Fibroblast of pulmonary artery (primary cell): ENCODE measurements at regions not wholly inside any gene's neighbourhood (a gene's known extent, or its start where the extent isn't known, plus 50 kb on each side); places are given as distances from the start of the nearest gene placed in this dataset.

Experiments
- DNase-seq: peaks from one replicate; pipeline ENCODE4 v3.0.0-alpha.2; 2010; ENCODE audit warnings: low read depth
- H3K4me3 ChIP-seq: replicated peaks from 2 replicates; pipeline ENCODE4 v1.5.1; 2011; ENCODE audit warnings: low read depth, mild to moderate bottlenecking, control low read depth, low read length, moderate library complexity
- TF ChIP-seq, protein P1 (sequence below): IDR thresholded peaks from 2 replicates; pipeline ENCODE4 v1.5.1; 2011; ENCODE audit warnings: mild to moderate bottlenecking, control low read depth, low read length, inconsistent platforms; ENCODE audit errors: missing control alignments

- no peak for DNase-seq
- TF ChIP-seq, protein P1, sequence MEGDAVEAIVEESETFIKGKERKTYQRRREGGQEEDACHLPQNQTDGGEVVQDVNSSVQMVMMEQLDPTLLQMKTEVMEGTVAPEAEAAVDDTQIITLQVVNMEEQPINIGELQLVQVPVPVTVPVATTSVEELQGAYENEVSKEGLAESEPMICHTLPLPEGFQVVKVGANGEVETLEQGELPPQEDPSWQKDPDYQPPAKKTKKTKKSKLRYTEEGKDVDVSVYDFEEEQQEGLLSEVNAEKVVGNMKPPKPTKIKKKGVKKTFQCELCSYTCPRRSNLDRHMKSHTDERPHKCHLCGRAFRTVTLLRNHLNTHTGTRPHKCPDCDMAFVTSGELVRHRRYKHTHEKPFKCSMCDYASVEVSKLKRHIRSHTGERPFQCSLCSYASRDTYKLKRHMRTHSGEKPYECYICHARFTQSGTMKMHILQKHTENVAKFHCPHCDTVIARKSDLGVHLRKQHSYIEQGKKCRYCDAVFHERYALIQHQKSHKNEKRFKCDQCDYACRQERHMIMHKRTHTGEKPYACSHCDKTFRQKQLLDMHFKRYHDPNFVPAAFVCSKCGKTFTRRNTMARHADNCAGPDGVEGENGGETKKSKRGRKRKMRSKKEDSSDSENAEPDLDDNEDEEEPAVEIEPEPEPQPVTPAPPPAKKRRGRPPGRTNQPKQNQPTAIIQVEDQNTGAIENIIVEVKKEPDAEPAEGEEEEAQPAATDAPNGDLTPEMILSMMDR: no peak
- no peak overlapping the region for H3K4me3 ChIP-seq
Observed at GRCh38 chr4:176882206-176882605, 89.5 kb upstream of the VEGFC start.

DNA sequence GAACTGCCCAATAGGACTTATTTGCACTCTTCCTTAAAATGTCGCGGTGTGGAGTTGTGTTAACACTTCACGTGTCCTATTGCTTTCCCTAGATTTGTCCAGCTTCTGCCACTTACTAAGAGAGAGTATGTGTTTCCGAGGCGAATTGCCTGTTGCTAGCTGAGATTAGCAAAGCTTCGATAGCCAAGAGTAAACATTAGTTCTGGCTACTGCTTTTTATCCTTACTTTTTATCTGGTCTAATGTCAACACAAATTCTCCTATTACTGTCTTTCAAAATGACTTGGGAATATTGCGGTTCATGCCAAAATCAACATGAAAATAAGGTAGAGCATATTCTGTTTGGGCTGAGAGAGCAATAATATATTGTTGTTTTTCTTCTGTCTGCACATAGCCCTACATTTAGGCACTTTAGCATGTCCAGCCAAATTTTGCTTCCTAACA lies 90.4 kb upstream of the VEGFC start:
- peak; percentile 12 for DNase-seq
- TF ChIP-seq, protein P1: no peak
- H3K4me3 ChIP-seq: peak overlapping the region; percentile 4

DNA sequence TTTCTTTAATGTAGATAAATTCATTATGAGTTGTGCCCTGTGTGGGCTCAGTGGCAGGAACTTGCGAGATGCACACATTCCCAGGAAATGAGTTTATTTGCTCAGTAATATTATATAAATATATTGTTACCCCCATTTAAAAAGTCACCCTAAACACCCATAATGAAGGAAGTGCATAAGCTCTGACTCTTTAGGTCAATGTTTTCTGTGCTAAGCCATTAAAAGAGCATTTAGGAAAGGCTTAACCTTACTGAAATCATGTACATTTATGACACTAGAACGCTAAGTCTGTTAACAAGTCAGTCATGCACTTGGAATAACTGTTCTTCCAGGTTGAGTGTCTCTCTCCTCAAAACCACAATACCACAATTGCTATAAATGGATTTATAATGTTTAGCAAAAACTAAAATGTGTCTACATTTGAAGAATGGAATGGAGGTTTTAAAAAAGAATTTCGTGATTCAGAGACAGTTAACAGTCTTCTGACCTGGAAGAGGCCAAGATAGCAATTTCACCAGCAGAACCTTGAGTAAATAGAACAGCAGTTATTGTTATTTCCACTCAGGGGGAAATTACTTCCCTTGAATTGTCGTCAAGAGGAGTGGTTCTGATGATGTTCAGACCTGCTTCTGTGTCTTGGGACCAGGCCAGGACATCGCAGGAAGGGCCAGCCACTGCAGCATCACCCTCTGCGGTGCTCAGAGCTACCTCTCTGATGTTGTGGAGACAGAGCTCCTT lies 91.1 kb upstream of the VEGFC start:
- TF ChIP-seq, protein P1: no peak
- peak; percentile 57 for DNase-seq
- no peak overlapping the region for H3K4me3 ChIP-seq

DNA sequence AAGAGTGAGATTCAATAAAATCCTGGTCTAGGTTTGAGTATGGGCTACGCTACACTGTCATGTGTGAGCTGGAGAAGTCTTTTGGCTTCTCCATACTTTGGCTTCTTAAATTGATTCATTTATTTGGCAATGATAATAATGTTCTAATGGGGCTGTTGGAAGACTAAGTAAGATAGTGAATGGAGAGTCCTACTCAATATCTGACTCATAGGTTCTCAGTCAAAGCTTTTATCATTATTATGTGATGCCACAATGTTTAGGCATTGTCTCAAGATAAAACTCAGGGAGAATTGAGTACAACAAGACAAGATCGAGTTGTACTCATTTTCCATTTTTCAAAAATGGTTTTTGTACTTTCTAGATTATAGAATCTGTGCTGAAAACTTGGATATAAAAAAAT lies 92.5 kb upstream of the VEGFC start:
- peak; percentile 8 for DNase-seq
- TF ChIP-seq, protein P1: no peak
- no peak overlapping the region for H3K4me3 ChIP-seq

- no peak overlapping the region for H3K4me3 ChIP-seq
- TF ChIP-seq, protein P1: no peak
- DNase-seq: no peak
Observed at GRCh38 chr4:176886135-176886534, 93.4 kb upstream of the VEGFC start.

- TF ChIP-seq, protein P1: no peak
- DNase-seq: no peak
- no peak overlapping the region for H3K4me3 ChIP-seq
Observed at GRCh38 chr4:176889776-176890175, 97.1 kb upstream of the VEGFC start.

DNA sequence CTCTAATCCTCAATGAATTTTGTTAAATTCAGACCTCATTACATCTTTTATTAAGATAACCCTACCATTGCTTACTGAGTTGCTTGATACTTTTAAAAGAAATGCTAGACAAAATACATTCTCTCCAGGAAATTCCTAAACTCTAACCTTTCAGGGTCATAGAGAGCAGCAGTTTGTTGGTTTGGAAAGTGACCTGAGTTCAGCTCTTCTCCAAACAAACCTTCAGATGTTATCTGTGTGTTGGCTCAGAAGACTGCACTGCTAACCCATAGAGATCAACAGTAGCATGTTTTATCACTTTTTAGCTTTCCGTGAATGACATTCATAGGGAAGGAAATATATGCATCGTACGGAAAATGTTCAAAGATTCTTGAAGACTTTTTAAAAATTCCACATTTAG lies 101.8 kb upstream of the VEGFC start:
- TF ChIP-seq, protein P1: no peak
- H3K4me3 ChIP-seq: no peak overlapping the region
- no peak for DNase-seq
